K562 (cell line): ENCODE measurements at regions not wholly inside any gene's neighbourhood (a gene's known extent, or its start where the extent isn't known, plus 50 kb on each side); places are given as distances from the start of the nearest gene placed in this dataset.

ENCODE experiments used
- CTCF ChIP-seq, 3 experiments: IDR thresholded peaks in 2 of 3; conservative IDR thresholded peaks in 1 of 3; 2 replicates each; pipeline ENCODE4 v1.5.1; 2011 to 2012; ENCODE audit warnings: low read length in 3 of 3, mild to moderate bottlenecking in 3 of 3, control low read depth in 2 of 3, improper control_type of control experiment in 1 of 3, inconsistent platforms in 1 of 3, low read depth in 1 of 3, mixed read lengths in 1 of 3, moderate library complexity in 1 of 3; ENCODE audit not compliant: insufficient read depth in 2 of 3
- FOXA1 ChIP-seq: fragments of 450-650 bp; IDR thresholded peaks from 2 replicates; pipeline ENCODE4 v1.6.1; 2016; ENCODE audit warnings: mild to moderate bottlenecking, borderline replicate concordance
- GTF2F1 ChIP-seq: IDR thresholded peaks from 2 replicates; pipeline ENCODE4 v1.6.1; 2011; ENCODE audit warnings: low read depth, low read length, improper control_type of control experiment
- IRF2 ChIP-seq: sonication (generic); formaldehyde crosslinking; IDR thresholded peaks from 2 replicates; pipeline ENCODE4 v1.8.1; 2022; ENCODE audit warnings: mild to moderate bottlenecking, missing genetic modification reagents
- JUND ChIP-seq, 2 experiments: IDR thresholded peaks; 2 replicates in 1 of 2; 3 replicates in 1 of 2; pipeline ENCODE4 v1.6.1; 2011; ENCODE audit warnings: borderline replicate concordance in 2 of 2, low read depth in 2 of 2, low read length in 2 of 2, improper control_type of control experiment in 1 of 2, missing biosample characterization in 1 of 2, missing genetic modification characterization in 1 of 2, missing genetic modification reagents in 1 of 2
- MXI1 ChIP-seq: IDR thresholded peaks from 2 replicates; pipeline ENCODE4 v1.6.1; 2011; ENCODE audit warnings: low read depth, mild to moderate bottlenecking, improper control_type of control experiment, low read length
- PURB ChIP-seq: sonication (generic); formaldehyde crosslinking; IDR thresholded peaks from 2 replicates; pipeline ENCODE4 v1.9.0; 2021; ENCODE audit warnings: low read depth, mild to moderate bottlenecking, missing genetic modification reagents
- RBFOX2 ChIP-seq: fragments of 200-400 bp; formaldehyde crosslinking; IDR thresholded peaks from 2 replicates; pipeline ENCODE4 v1.6.1; 2017; ENCODE audit warnings: low read depth, mild to moderate bottlenecking, low read length, moderate library complexity
- ZNF146 ChIP-seq: IDR thresholded peaks from one replicate; pipeline ENCODE4 v1.6.1; 2018; ENCODE audit warnings: missing compliant biosample characterization; ENCODE audit not compliant: unreplicated experiment
- ZNF224 ChIP-seq: sonication (generic); formaldehyde crosslinking; IDR thresholded peaks from 2 replicates; pipeline ENCODE4 v1.8.0; 2022; ENCODE audit warnings: mild to moderate bottlenecking, missing genetic modification reagents
- TF ChIP-seq, protein P1 (sequence below): IDR thresholded peaks from 3 replicates; pipeline ENCODE4 v1.6.1; 2011; ENCODE audit warnings: borderline replicate concordance, mild to moderate bottlenecking; ENCODE audit not compliant: insufficient read length, insufficient read depth

GRCh38 chr13:66001140-66001539, 1229.0 kb downstream of the PCDH9 start:
- TF ChIP-seq, protein P1, sequence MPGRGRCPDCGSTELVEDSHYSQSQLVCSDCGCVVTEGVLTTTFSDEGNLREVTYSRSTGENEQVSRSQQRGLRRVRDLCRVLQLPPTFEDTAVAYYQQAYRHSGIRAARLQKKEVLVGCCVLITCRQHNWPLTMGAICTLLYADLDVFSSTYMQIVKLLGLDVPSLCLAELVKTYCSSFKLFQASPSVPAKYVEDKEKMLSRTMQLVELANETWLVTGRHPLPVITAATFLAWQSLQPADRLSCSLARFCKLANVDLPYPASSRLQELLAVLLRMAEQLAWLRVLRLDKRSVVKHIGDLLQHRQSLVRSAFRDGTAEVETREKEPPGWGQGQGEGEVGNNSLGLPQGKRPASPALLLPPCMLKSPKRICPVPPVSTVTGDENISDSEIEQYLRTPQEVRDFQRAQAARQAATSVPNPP: no peak
- TF ChIP-seq RBFOX2 (no peak), GTF2F1 (no peak), FOXA1 (no peak), CTCF (IDR thresholded peaks at IDR 0.05 in 2 of 3, conservative IDR thresholded peaks at IDR 0.05 in 1 of 3; ENCODE audit: insufficient read depth in 2 of 3, low read depth in 1 of 3, low read length in 3 of 3) (no peak), JUND (IDR thresholded peaks at IDR 0.05; ENCODE audit: borderline replicate concordance, low read depth, low read length) (no peak), JUND (tag; IDR thresholded peaks at IDR 0.05; ENCODE audit: borderline replicate concordance, low read depth, low read length) (no peak), ZNF146 (CRISPR knock-in tag) (no peak), IRF2 (CRISPR knock-in tag) (no peak), ZNF224 (no peak), MXI1 (no peak), PURB (no peak)
